ENCODE measurements at regions not wholly inside any gene's neighbourhood (a gene's known extent, or its start where the extent isn't known, plus 50 kb on each side); places are given as distances from the start of the nearest gene placed in this dataset.

DNA sequence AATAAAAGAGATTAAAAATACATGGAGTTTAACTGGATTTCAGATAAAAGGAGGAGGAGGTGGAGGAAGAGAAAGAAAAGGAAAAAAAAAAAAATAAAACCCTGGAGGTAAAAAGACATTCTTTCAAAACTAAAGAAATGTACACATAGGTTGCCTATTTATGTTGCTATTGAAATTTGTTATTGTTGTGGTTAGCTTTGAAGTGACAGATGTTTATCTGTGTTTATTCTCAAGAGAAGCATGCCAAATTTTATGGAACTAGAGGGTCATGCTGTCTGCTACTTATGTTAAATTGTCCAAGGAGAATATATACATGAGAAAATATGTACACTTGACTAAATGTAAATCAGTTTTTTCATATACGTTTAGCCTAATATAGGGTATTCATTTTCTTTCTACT is 653.2 kb downstream of the DCDC2C start:
- TF ChIP-seq, protein P1, sequence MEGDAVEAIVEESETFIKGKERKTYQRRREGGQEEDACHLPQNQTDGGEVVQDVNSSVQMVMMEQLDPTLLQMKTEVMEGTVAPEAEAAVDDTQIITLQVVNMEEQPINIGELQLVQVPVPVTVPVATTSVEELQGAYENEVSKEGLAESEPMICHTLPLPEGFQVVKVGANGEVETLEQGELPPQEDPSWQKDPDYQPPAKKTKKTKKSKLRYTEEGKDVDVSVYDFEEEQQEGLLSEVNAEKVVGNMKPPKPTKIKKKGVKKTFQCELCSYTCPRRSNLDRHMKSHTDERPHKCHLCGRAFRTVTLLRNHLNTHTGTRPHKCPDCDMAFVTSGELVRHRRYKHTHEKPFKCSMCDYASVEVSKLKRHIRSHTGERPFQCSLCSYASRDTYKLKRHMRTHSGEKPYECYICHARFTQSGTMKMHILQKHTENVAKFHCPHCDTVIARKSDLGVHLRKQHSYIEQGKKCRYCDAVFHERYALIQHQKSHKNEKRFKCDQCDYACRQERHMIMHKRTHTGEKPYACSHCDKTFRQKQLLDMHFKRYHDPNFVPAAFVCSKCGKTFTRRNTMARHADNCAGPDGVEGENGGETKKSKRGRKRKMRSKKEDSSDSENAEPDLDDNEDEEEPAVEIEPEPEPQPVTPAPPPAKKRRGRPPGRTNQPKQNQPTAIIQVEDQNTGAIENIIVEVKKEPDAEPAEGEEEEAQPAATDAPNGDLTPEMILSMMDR (IDR thresholded peaks at IDR 0.05; ENCODE audit: low read depth, low read length), result no peak
- H3K9me3 ChIP-seq (ENCODE audit: severe bottlenecking), result no peaks in the 10 kb centered on the region
- H3K4me3 ChIP-seq (ENCODE audit: low read depth, low read length), result no peak overlapping the region
- no peaks in the 10 kb centered on the region for H3K27me3 ChIP-seq (ENCODE audit: insufficient read depth, low read depth, severe bottlenecking)
- no peaks in the 10 kb centered on the region for H3K36me3 ChIP-seq
- DNase-seq, result no peak
- no peak overlapping the region for H3K27ac ChIP-seq

DNA sequence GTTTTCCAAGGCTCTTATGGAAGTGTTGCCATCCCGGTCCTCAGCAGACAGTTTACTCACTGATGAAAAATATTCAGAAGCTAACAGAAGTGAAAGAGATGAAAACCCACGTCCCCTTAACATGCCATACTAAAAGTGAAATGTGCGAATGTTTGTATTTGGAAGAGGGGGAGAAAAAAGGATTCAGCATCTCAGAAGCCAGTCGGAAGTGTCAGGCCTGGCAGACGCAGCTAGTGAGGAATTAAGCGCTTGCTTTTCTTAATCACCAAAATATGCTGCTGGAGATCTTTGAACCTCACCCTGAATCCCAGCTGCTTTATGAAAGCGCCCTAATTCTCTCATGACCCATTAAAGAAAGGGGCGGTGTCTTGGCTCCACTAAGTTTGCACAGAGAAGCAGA is 653.7 kb downstream of the DCDC2C start:
- H3K9me3 ChIP-seq (ENCODE audit: severe bottlenecking), result no peaks in the 10 kb centered on the region
- H3K36me3 ChIP-seq, result no peaks in the 10 kb centered on the region
- H3K4me3 ChIP-seq (ENCODE audit: low read depth, low read length), result no peak overlapping the region
- no peak for DNase-seq
- no peak overlapping the region for H3K27ac ChIP-seq
- TF ChIP-seq, protein P1 (IDR thresholded peaks at IDR 0.05; ENCODE audit: low read depth, low read length), result no peak
- H3K27me3 ChIP-seq (ENCODE audit: insufficient read depth, low read depth, severe bottlenecking), result no peaks in the 10 kb centered on the region

DNA sequence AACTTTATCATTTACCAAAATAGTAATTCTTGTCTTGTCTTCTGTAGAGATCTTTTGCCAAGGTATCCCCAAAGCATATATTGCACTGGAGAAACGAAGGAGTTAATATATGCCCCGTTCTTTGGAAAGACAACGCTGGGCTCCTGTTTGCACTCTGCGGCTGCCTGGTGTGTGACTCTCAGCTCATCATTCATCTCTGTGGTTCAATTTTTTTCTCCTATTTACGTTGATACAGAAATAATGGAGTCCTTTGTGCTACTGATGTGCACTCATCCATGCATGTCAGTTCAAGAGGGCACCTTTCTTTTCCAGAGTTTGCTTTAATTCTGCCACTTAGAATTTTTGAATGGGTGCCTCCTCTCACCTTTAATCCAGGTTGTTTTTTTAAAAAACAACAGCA is 655.5 kb downstream of the DCDC2C start:
- DNase-seq, result no peak
- no peak overlapping the region for H3K27ac ChIP-seq
- no peaks in the 10 kb centered on the region for H3K36me3 ChIP-seq
- H3K9me3 ChIP-seq (ENCODE audit: severe bottlenecking), result no peaks in the 10 kb centered on the region
- H3K4me3 ChIP-seq (ENCODE audit: low read depth, low read length), result no peak overlapping the region
- TF ChIP-seq, protein P1 (IDR thresholded peaks at IDR 0.05; ENCODE audit: low read depth, low read length), result no peak
- no peaks in the 10 kb centered on the region for H3K27me3 ChIP-seq (ENCODE audit: insufficient read depth, low read depth, severe bottlenecking)

DNA sequence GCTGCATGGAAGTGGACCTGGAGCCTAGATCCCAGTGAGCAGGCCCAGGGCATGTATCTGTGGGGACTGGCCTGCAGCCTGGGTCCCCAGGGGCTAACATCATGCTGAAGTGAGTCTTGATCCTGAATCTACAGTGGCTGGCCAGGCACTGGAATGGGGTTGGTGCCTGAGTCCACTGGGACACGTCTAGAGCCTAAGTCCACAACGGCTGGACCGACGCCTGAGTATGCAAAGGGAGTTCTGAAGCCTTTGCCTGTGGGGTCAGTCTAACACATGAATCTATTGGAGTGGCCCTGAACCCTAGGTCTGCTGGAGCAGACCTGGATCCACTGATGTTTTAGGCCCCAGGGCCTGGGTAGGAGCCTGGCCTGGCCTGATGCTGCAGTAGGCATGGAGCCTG is 665.5 kb downstream of the DCDC2C start:
- no peak for DNase-seq
- Histone ChIP-seq H3K27me3 (ENCODE audit: insufficient read depth, low read depth, severe bottlenecking) (no peaks in the 10 kb centered on the region), H3K36me3 (no peaks in the 10 kb centered on the region), H3K27ac (no peak overlapping the region), H3K9me3 (ENCODE audit: severe bottlenecking) (peaks cover 2% of the 10 kb centered on the region), H3K4me3 (ENCODE audit: low read depth, low read length) (no peak overlapping the region)
- TF ChIP-seq, protein P1 (IDR thresholded peaks at IDR 0.05; ENCODE audit: low read depth, low read length), result no peak

DNA sequence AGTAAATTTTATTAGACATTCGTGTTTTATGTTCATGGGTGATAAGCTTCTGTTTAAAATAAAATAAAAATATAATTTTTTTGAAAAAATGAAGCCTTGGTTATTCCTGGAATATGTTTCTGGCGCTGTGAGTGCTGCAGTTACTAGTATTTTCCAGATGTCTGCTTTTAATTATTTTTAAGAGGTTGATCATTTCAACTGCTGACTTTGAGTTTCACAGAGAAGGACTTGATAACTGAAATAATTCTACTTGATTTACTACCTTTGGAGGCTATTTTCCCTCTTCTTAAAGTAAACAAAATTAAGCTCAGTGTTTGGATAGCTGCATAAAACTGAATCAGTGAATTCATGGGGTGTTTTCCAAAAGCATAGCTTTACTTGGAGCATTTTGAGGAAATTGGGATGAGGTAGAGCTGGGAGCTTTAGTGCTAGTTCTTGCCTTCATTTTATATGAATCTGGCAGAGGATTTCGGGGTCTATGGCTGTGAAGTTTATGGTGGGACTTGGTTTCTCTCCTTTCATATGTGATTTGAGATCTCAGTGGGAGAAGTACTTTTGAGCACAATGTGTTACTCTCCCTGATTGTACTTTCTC is 666.5 kb downstream of the DCDC2C start:
- peaks cover 2% of the 10 kb centered on the region for H3K9me3 ChIP-seq (ENCODE audit: severe bottlenecking)
- H3K27me3 ChIP-seq (ENCODE audit: insufficient read depth, low read depth, severe bottlenecking), result no peaks in the 10 kb centered on the region
- H3K4me3 ChIP-seq (ENCODE audit: low read depth, low read length), result no peak overlapping the region
- TF ChIP-seq, protein P1 (IDR thresholded peaks at IDR 0.05; ENCODE audit: low read depth, low read length), result no peak
- no peak for DNase-seq
- no peak overlapping the region for H3K27ac ChIP-seq
- no peaks in the 10 kb centered on the region for H3K36me3 ChIP-seq

DNA sequence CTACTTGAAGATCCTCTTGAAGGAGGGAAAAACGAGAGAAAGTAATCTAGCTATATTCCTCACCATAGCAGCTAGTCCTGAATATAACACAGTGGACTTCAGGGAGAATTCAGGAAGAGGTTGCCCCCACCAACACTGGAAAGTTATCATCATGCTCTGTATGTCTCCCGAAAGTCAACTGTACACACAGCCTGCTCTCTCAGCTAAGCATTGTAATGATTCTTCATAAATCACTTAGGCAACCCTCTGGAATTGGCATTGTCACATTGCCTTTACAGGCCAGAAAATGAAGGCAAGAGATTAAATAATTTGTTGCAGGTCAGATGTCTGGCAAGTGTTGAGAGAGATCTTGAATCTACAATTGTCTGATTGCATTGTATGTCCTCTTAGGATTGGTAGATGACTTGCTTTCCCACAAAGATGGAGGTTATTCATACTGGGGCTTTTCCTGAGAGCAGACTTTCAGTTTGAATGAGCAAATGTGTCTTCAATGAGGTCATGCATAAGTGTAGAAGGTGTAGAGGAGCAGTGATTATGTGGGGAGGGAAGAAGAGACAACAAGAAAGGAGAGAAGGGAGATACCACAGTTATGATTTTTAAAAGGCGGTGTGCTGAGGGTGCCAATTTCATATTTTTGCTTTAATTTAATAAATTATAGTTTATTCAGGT is 667.2 kb downstream of the DCDC2C start:
- no peak overlapping the region for H3K27ac ChIP-seq
- H3K4me3 ChIP-seq (ENCODE audit: low read depth, low read length), result no peak overlapping the region
- no peak for DNase-seq
- no peaks in the 10 kb centered on the region for H3K27me3 ChIP-seq (ENCODE audit: insufficient read depth, low read depth, severe bottlenecking)
- no peaks in the 10 kb centered on the region for H3K36me3 ChIP-seq
- TF ChIP-seq, protein P1 (IDR thresholded peaks at IDR 0.05; ENCODE audit: low read depth, low read length), result no peak
- H3K9me3 ChIP-seq (ENCODE audit: severe bottlenecking), result peaks cover 2% of the 10 kb centered on the region

All from WERI-Rb-1 (cell line).